UCSD-AML1 (cell line): ENCODE measurements at regions not wholly inside any gene's neighbourhood (a gene's known extent, or its start where the extent isn't known, plus 50 kb on each side); places are given as distances from the start of the nearest gene placed in this dataset.

ENCODE experiments used
- DNase-seq: peaks from one replicate; lab custom pipeline; 2025; ENCODE audit not compliant: unreplicated experiment; lab: John Stamatoyannopoulos, UW

DNA sequence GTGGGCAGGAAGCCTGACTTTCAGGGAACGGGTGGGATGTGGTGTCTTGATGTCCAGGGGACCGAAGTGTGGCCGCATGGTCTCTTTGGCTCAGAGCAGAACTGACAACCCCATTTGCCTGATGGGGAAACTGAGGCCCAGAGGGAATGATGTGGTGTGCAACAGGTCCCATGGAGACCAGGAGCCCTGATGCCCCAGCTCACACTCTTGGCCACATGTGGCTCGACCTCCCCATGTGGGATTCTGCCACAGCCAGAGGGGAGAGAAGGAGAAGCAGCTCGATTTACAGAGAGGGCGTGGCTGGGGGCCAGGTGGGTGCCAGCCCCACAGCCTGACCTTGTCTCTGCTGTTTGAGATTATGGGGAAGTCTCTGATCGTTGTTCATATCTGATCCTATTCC is 128.1 kb downstream of the TEX29 start:
- DNase-seq = no peak

DNA sequence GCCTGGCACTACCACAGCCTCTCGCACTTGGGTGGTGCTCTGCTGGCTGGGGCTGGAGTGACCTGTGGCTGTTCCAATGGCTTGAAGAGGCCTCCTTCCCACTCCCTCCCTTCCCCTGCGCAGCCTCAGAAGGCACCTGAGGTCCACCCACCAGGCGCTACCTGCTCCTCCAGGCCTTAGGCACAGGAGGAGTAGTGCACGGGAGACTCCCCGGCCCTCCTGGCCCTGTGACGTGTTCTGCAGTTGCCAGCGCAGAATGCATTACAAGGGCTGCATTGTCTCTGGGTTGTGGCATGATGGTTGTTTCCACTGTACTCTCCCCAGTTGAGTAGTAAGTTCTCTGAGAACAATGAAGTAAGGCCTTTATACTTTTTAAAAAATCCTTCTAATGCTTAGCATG is 128.6 kb downstream of the TEX29 start:
- DNase-seq = no peak

DNA sequence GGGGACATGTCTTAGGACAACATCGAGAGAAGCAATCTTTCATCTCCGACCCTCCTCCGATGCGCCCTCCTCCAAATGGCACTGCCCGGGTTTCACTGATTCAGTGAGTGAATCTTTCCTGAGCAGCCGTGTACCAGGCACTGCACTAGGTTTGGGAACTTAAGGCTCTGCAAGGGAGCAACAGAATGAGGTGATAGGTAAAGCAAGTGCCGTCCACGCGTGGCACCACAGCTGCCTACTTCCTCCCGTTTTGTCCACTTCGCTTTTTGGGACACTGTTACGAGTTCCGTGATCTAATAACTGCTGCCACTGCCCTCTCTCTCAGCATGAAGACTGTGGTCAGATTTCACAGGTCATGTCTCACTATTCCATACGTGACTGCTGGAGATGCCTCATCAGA is 131.0 kb downstream of the TEX29 start:
- DNase-seq = no peak

DNA sequence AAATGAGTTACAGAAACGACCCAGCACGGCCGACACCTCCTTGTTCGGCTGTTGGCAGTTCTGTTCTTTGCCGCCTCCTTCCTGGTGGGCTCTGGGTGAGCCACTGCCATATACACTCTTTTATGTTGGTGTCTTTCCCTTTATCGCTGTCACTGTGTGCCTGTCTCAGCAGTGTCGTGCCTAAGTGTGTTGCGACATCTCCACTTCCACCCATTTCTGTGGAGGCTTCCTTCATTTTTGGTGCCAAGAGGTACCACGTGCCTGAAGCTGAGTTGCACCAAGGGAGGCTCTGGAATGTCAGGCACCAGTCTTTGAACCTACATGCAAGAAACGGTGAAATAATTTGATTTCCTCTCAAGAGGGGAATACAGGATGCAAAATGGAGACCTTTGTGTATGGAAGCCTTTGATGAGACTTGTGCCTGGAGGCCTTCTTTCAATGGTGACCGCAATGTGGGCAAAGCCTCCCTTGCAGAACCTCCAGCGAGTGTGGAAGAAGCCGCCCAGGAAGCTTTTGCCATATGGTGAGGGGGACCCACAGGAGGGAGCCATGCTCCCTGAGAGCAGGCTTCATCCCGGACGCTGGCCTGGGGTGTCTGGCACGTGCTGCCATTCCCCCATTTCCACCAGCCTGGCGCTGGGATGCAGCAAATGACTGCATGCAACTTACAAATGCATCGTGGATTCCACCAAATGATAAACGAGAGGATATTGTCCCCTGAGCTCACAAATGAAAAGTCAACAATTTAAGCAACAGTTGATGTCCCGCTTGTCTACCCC is 136.2 kb downstream of the TEX29 start:
- DNase-seq = no peak

DNA sequence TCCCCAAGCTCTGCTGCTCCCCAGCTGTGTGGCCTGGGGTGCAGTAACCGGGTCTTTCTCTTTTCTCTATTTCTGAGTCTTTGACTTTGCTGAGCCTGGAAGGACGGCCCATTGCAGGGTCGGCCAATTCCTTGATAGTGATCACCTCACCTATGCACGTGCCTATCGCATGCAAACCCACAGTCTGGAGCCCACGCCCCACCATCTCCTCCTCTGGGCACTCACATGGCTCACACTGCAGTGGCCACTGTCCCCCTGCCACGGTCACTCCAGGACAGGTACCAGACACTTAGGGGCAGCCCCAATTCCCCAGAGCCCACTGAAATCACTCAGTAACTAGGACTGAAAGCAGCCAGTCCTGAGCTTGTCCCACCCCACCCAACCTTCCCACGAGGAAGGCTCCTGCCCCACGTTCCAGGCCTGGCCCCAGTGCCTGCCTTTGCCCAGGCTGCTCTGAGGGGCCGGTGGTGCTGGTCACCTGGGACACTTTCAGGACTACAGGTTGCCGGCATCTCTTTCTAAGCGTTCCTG is 137.6 kb downstream of the TEX29 start:
- no peak for DNase-seq

DNA sequence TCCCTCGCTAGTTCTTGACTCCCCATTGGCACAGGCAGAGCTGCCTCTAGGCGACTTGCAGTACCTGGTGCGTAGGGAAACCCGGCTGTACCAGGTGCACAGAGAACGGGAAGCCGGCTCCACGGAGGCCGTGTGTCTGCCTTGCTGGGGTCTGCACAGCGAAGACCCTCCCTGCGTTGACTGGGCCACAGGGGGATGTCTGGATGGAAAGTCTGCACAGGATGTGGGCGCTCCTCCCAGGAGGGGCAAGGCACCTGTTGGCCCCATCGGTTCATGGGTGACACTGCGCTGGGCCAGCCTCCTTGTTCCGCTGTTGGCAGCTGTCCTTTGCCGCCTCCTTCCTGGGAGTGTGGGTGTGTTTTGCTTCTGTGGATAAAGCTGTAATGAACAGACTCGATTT is 138.3 kb downstream of the TEX29 start:
- DNase-seq = no peak

DNA sequence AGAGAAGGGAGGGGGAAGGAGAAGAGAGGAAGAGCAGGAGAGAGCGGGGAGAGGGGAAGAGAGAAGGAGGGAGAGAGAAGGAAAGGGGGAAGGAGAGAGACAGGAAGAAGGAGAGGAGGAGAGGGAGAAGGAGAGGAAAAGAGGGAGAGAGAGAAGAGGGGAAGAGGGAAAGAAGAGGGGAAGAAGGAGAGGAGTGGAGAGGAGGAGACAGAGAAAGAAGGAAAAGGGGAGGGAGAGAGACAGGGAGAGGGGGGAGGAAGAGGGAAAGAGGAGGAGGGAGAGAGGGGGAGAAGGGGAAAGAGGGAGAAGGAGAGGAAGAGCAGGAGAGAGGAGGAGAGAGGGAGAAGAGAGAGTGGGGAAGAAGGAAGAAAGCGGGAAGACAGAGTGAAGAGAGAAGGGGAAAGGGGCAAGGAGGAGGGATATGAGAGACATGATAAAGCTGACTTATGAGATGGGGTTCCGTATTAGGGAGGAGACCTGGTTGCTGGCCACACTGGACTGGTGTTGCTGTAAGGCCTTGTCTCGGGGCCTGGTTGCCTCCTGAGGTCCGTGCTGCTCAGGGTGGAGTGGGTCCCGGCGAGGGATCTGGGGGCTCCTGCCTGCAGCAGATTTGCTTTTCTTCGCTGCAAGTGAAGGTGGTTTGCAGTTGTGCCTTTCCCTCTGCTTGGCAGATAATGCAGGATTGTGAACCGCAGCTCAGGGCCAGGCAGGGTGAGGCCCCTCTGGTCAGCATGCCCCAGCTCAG is 139.5 kb downstream of the TEX29 start:
- no peak for DNase-seq

DNA sequence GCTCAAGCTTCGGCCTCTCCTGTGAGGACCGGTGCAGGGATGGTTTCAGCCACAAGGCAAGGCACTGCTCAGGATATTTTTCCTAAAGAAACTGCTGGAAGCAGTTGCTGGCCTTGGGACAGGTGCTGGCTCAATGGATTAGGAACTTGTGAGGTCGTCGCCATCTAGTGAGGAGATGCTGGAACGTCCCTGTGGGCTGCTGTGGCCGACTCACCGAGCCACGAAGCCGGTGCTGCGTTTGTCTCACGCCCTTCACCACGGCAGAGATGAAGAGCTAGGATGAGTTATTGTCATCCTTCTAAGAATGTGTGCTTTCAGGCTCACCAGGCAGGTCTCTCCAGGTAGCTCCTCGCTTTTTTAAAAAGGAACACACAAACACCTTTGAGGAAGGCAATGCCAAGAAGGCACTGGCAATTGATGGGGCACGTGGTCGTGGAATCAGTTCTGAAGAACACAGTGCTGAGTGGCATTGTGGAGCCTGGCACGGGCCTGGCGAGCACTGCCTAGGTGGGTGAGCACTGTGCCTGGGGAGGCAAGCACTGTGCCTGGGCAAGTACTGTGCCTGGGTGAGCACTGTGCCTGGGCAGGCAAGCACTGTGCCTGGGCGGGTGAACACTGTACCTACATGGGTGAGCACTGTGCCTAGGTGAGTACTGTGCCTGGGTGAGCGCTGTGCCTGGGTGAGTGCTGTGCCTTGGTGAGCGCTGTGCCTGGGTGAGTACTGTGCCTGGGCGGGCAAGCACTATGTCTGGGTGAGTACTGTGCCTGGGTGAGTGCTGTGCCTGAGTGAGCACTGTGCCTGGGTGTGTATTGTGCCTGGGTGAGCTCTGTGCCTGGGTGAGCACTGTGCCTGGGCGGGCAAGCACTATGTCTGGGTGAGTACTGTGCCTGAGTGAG is 140.4 kb downstream of the TEX29 start:
- peak; percentile 24 for DNase-seq

DNA sequence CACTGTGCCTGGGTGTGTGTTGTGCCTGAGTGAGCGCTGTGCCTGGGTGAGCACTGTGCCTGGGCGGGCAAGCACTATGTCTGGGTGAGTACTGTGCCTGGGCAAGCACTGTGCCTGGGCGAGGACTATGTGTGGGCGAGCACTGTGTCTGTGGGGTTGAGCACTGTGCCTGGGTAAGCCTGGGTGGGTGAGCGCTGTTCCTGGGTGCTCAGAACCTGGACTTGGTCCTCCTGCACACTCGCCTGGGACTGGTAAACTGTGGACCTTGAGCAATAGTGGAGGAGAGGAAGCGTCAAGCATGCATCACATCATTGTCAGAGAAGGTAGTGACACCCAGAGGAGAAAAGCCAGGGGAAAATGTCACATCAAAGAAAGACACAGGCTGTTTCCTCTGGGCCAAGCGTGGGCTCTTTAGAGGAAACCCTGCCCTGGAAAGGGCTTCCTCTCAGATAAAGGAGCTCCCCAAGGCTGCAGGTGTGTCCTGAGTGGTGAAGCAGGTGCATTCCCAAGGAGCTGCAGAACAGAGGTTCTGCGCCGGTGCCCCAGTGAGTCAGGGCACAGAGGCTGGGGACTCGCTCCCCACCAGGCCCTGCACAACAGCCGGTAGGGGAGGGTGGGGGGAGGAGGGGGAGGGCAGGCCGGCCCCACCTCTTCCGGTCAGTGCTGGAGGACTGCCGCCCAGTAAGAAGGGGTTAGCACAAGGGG is 141.2 kb downstream of the TEX29 start:
- no peak for DNase-seq

DNA sequence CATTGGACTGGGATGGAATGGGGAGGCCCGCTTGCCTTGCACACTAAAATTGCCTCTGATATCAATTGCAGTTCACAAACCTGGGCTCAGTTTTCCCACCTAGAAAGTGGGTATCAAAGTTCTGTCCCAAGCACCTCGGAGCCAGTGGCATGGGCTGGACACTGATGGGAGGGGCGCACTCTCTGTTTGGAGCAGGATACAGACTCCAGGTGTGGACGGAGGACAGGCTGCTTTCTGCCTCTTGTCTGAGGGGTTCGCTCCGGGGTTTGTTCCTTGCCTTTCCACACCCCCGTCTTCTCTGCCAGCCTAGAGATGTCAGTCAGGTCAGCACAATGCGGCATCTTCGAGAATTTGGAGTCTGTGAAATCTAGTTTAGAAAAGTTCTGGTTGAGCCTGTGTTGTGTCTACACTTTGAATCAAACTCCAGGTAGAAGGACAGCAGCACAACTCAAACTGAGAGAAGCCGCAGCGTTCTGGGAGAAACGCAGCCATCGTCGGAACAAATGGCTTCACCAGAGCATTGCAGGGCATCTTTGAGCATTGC is 141.9 kb downstream of the TEX29 start:
- DNase-seq = no peak

DNA sequence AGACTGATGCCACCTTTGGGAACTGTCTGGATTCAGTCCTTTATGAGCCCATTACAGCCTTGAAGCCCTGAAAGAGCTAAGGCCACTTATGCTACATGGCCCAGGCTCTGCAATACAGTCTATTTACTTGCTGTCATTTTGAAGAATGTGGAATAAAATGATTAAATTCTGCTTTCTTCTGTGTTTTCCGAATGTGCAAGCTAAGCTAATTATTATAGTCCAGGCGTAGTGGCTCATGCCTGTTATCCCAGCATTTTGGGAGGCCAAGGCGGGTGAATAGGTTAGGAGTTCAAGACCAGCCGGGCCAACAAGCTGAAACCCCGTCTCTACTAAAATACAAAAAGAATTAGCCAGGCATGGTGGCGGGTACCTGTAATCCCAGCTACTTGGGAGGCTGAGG is 142.5 kb downstream of the TEX29 start:
- DNase-seq = no peak

DNA sequence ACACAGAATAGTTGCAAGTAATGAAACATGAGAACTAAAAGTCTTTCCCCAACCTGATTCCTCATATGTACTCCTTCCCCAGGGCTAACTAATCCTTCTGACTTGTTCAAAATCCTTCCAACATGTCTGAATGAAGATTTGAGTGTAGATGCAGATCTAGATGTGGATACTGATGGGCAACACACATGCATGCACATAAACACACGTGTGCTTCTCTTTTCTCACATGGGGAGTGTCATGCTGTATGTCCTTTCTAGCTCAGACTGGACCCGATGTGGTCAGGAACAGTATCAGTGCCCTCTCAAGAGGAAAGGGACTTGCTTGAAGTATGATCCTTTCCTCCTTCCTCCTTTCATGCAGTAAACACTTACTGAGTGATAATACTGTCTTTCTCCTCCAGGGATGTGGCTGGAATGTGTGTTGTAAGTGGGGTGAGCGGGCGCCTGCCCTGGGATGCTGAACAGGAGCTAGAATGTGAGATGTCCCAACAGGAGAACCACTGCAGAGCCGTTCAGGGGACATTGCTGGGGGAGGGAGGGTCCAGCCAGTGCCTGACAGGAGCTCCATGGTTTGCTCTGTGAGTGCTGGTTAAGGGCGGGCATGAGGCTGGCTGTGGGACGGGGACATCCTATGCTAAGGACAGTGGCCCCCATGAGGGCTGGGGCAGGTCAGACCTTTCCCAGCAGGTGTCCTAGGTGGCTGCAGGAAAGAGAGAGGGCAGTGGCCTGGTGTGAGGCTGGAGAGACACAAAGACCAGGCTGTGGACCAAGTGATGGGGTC is 146.9 kb downstream of the TEX29 start:
- no peak for DNase-seq

DNA sequence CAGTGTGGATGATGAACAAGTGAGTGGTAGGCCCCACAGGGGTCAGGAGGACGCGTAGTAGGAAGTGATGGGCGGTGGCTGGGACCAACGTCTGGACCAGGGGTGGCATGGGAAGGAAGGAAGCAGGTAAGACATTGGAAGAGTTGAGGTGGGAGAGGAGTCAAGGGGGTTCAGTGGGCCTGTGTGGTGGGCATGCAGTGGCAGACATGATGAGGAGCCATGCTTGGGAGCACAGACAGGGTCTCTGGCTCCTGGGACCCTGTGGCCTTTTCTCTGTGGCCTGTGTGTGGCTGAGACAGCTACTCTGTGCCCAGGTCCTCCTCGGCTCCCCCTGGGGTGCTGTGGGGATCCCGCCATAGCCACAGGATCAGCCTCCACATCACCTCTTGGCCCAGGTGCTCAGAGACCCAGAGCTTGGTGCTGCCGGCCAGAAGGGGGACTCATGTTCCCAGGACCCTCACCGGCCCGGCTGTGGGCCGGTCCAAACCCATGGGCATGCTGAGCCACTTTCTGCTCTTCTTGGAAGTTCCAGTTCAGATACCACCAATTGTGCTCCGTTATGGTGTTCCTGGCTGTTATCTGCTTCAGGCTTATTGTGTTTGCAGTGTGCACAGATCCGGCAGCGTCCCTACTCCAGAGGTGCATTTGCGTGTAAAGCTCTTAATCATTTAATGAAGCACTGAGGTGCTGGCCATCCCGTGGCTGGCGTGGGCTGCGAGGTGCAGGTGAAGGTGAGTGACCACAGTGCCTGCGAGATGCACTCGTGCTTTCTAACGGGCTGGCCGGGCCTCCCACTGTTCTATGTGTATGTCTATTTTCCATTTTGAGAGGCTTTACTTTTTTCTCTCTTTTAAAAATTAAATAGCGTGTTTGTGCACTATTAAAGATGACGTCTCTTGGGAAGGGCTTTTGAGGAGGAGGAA is 147.9 kb downstream of the TEX29 start:
- DNase-seq = no peak

DNA sequence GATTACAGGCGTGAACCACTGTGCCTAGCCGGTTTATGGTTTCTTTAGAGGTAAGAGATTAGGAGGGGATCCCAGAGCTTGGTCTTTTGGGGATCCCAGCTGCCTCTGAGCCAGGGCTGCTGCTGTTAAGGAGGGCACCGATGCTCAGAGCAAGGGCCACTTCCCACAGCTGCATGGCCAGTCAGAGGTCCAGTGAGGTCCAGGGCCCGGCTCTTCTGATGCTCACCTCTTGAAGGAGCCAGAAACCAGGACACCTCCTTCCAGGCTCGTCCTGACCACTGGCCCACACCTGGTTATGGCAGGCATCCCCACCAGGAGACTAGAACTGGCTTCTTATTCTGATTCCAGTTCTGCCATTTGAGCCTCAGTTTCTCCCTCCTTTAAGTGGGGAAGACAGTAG is 149.0 kb downstream of the TEX29 start:
- DNase-seq = no peak

DNA sequence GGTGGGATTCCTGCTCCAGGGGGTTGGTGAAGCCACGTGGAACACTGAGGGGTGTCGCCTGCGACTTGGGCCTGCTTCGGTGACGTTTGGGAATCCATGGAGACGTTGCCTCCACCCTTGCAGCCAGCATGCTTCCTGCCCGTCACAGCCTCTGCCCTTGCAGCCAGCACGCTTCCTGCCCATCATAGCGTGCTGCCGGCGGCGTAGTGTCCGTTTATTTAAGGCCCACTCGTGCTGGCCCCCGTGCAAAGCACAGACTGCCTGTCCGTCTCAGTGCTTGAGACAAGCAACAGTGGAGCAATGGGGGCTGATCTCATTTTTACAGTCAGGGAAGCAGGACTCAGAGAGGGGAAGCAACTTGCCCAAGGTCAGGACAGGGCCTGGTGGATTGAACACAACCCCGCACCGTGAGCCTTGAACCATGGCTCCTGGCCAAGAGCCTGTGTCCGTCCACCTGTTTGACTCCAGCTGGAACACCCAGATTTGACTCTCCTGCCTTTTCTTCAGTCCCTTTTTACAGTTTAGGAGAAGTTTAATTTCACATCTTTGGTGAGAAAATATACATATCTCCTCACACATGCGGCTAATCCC is 149.6 kb downstream of the TEX29 start:
- no peak for DNase-seq

DNA sequence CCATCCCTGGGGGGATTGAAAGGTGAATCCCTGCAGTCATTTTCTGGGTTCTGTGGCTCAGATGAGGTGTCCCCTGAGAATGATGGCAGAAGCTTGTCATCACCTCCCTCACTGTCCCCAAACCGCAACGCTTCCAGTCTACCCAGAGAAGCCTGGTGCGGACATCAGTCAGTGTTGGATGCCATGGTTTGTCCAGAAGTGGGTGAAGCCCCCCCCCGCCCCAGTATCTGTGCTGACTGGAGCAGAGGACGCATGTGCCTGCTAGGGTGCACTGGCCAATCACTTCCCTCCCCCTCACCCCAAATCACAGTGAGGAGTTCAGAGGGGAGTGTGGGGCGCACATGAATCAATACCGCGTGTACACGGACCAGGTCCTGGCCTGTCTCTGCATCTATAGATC is 150.5 kb downstream of the TEX29 start:
- no peak for DNase-seq

DNA sequence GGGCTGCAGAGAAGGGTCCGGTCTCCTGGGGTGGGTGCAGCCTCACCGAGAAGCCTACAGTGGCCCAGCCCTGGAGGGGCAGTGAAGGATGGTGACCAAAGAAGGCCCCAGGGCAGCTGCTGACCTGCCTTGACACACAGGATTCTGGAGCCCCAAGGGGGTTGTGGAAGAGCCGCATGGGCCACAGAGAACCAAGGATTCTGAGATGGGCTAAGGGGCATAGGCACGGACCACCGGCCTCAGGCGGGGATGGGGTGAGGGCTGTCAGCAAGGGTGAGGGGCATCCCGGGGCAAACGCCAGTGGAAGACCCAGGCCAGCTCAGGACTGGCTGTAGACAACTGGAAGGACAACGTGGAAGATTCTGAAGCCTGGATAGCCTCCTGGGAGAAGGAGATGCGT is 151.6 kb downstream of the TEX29 start:
- no peak for DNase-seq
